ENCODE measurements at regions not wholly inside any gene's neighbourhood (a gene's known extent, or its start where the extent isn't known, plus 50 kb on each side); places are given as distances from the start of the nearest gene placed in this dataset.

GRCh38 chr7:53743697-53744402, 708.4 kb downstream of the POM121L12 start:
- Histone ChIP-seq H3K36me3 (ENCODE audit: insufficient read depth, low read length) (no peaks in the 10 kb centered on the region), H3K4me3 (no peak overlapping the region), H3K9me3 (ENCODE audit: low read depth, low read length) (no peaks in the 10 kb centered on the region), H3K9ac (ENCODE audit: insufficient read length) (no peak overlapping the region), H3K27ac (no peak overlapping the region)
- TF ChIP-seq EZH2 (IDR thresholded peaks at IDR 0.05) = no peak
- TF ChIP-seq FOXP2 (optimal IDR thresholded peaks at IDR 0.05; ENCODE audit: control extremely low read depth, extremely low read length, insufficient read depth) = no peak
- TF ChIP-seq POLR2AphosphoS5 (IDR thresholded peaks at IDR 0.05; ENCODE audit: borderline replicate concordance, low read depth, low read length) = no peak
- no peak for DNase-seq (ENCODE audit: low read depth, low spot score)

GRCh38 chr7:53744403-53744760, 708.9 kb downstream of the POM121L12 start:
- Histone ChIP-seq H3K4me3 (no peak overlapping the region), H3K9me3 (ENCODE audit: low read depth, low read length) (no peaks in the 10 kb centered on the region), H3K9ac (ENCODE audit: insufficient read length) (no peak overlapping the region), H3K27ac (no peak overlapping the region), H3K36me3 (ENCODE audit: insufficient read depth, low read length) (no peaks in the 10 kb centered on the region)
- DNase-seq (ENCODE audit: low read depth, low spot score) = no peak
- TF ChIP-seq FOXP2 (optimal IDR thresholded peaks at IDR 0.05; ENCODE audit: control extremely low read depth, extremely low read length, insufficient read depth) (no peak), EZH2 (IDR thresholded peaks at IDR 0.05) (no peak), POLR2AphosphoS5 (IDR thresholded peaks at IDR 0.05; ENCODE audit: borderline replicate concordance, low read depth, low read length) (no peak)

GRCh38 chr7:53756946-53757345, 721.5 kb downstream of the POM121L12 start:
- DNase-seq (ENCODE audit: low read depth, low spot score) = no peak
- H3K4me3 ChIP-seq = no peak overlapping the region
- no peaks in the 10 kb centered on the region for H3K9me3 ChIP-seq (ENCODE audit: low read depth, low read length)
- H3K36me3 ChIP-seq (ENCODE audit: insufficient read depth, low read length) = no peaks in the 10 kb centered on the region
- TF ChIP-seq EZH2 (IDR thresholded peaks at IDR 0.05) (no peak), POLR2AphosphoS5 (IDR thresholded peaks at IDR 0.05; ENCODE audit: borderline replicate concordance, low read depth, low read length) (no peak), FOXP2 (optimal IDR thresholded peaks at IDR 0.05; ENCODE audit: control extremely low read depth, extremely low read length, insufficient read depth) (no peak)
- no peak overlapping the region for H3K9ac ChIP-seq (ENCODE audit: insufficient read length)
- H3K27ac ChIP-seq = no peak overlapping the region

- H3K9me3 ChIP-seq (ENCODE audit: low read depth, low read length) = no peaks in the 10 kb centered on the region
- DNase-seq (ENCODE audit: low read depth, low spot score) = no peak
Measured at GRCh38 chr7:53768186-53768585, 732.8 kb downstream of the POM121L12 start.

GRCh38 chr7:53771701-53772100, 736.3 kb downstream of the POM121L12 start:
- no peak overlapping the region for H3K9ac ChIP-seq (ENCODE audit: insufficient read length)
- H3K4me3 ChIP-seq = no peak overlapping the region
- TF ChIP-seq POLR2AphosphoS5 (IDR thresholded peaks at IDR 0.05; ENCODE audit: borderline replicate concordance, low read depth, low read length) = no peak
- H3K27ac ChIP-seq = no peak overlapping the region
- DNase-seq (ENCODE audit: low read depth, low spot score) = no peak
- no peaks in the 10 kb centered on the region for H3K9me3 ChIP-seq (ENCODE audit: low read depth, low read length)
- H3K36me3 ChIP-seq (ENCODE audit: insufficient read depth, low read length) = no peaks in the 10 kb centered on the region

More at GRCh38 chr7:53768186-53768585, 732.8 kb downstream of the POM121L12 start:
- H3K27ac ChIP-seq = no peak overlapping the region
- no peak overlapping the region for H3K4me3 ChIP-seq
- no peak overlapping the region for H3K9ac ChIP-seq (ENCODE audit: insufficient read length)
- H3K36me3 ChIP-seq (ENCODE audit: insufficient read depth, low read length) = no peaks in the 10 kb centered on the region
- no peak for TF ChIP-seq FOXP2 (optimal IDR thresholded peaks at IDR 0.05; ENCODE audit: control extremely low read depth, extremely low read length, insufficient read depth)
- no peak for TF ChIP-seq EZH2 (IDR thresholded peaks at IDR 0.05)
- no peak for TF ChIP-seq POLR2AphosphoS5 (IDR thresholded peaks at IDR 0.05; ENCODE audit: borderline replicate concordance, low read depth, low read length)

- Histone ChIP-seq H3K36me3 (ENCODE audit: insufficient read depth, low read length) (no peaks in the 10 kb centered on the region), H3K9ac (ENCODE audit: insufficient read length) (no peak overlapping the region), H3K9me3 (ENCODE audit: low read depth, low read length) (no peaks in the 10 kb centered on the region), H3K4me3 (no peak overlapping the region), H3K27ac (no peak overlapping the region)
- no peak for DNase-seq (ENCODE audit: low read depth, low spot score)
- TF ChIP-seq EZH2 (IDR thresholded peaks at IDR 0.05) (no peak), FOXP2 (optimal IDR thresholded peaks at IDR 0.05; ENCODE audit: control extremely low read depth, extremely low read length, insufficient read depth) (no peak), POLR2AphosphoS5 (IDR thresholded peaks at IDR 0.05; ENCODE audit: borderline replicate concordance, low read depth, low read length) (no peak)
Measured at GRCh38 chr7:53776323-53776722, 740.9 kb downstream of the POM121L12 start.

GRCh38 chr7:53789741-53790140, 752.4 kb upstream of the VSTM2A start:
- no peak for DNase-seq (ENCODE audit: low read depth, low spot score)
- no peaks in the 10 kb centered on the region for H3K9me3 ChIP-seq (ENCODE audit: low read depth, low read length)
- H3K4me3 ChIP-seq = no peak overlapping the region
- H3K36me3 ChIP-seq (ENCODE audit: insufficient read depth, low read length) = no peaks in the 10 kb centered on the region
- H3K27ac ChIP-seq = no peak overlapping the region
- no peak overlapping the region for H3K9ac ChIP-seq (ENCODE audit: insufficient read length)
- TF ChIP-seq FOXP2 (optimal IDR thresholded peaks at IDR 0.05; ENCODE audit: control extremely low read depth, extremely low read length, insufficient read depth) (no peak), POLR2AphosphoS5 (IDR thresholded peaks at IDR 0.05; ENCODE audit: borderline replicate concordance, low read depth, low read length) (no peak), EZH2 (IDR thresholded peaks at IDR 0.05) (no peak)

- no peak overlapping the region for H3K27ac ChIP-seq
- H3K9me3 ChIP-seq (ENCODE audit: low read depth, low read length) = no peaks in the 10 kb centered on the region
- no peaks in the 10 kb centered on the region for H3K36me3 ChIP-seq (ENCODE audit: insufficient read depth, low read length)
- DNase-seq (ENCODE audit: low read depth, low spot score) = no peak
- TF ChIP-seq FOXP2 (optimal IDR thresholded peaks at IDR 0.05; ENCODE audit: control extremely low read depth, extremely low read length, insufficient read depth) (no peak), POLR2AphosphoS5 (IDR thresholded peaks at IDR 0.05; ENCODE audit: borderline replicate concordance, low read depth, low read length) (no peak), EZH2 (IDR thresholded peaks at IDR 0.05) (no peak)
- H3K4me3 ChIP-seq = no peak overlapping the region
- H3K9ac ChIP-seq (ENCODE audit: insufficient read length) = no peak overlapping the region
Measured at GRCh38 chr7:53794816-53795215, 747.4 kb upstream of the VSTM2A start.

- Histone ChIP-seq H3K4me3 (no peak overlapping the region), H3K27ac (no peak overlapping the region), H3K36me3 (ENCODE audit: insufficient read depth, low read length) (no peaks in the 10 kb centered on the region), H3K9me3 (ENCODE audit: low read depth, low read length) (no peaks in the 10 kb centered on the region), H3K9ac (ENCODE audit: insufficient read length) (no peak overlapping the region)
- TF ChIP-seq POLR2AphosphoS5 (IDR thresholded peaks at IDR 0.05; ENCODE audit: borderline replicate concordance, low read depth, low read length) (no peak), FOXP2 (optimal IDR thresholded peaks at IDR 0.05; ENCODE audit: control extremely low read depth, extremely low read length, insufficient read depth) (no peak), EZH2 (IDR thresholded peaks at IDR 0.05) (no peak)
- DNase-seq (ENCODE audit: low read depth, low spot score) = no peak
Measured at GRCh38 chr7:53800746-53801145, 741.4 kb upstream of the VSTM2A start.
